ENCODE measurements at regions not wholly inside any gene's neighbourhood (a gene's known extent, or its start where the extent isn't known, plus 50 kb on each side); places are given as distances from the start of the nearest gene placed in this dataset.

- H3K27ac ChIP-seq (ENCODE audit: low read depth in 2 of 2, low read length in 1 of 2) = no peak overlapping the region
- H3K27me3 ChIP-seq (ENCODE audit: insufficient read depth) = no peaks in the 10 kb centered on the region
- no peaks in the 10 kb centered on the region for H3K79me2 ChIP-seq (ENCODE audit: insufficient read depth)
- ChIA-PET CTCF (no interaction called here), POLR2A (no interaction called here)
- no peak for TF ChIP-seq FOXJ3 (CRISPR knock-in tag; IDR thresholded peaks at IDR 0.05)
- TF ChIP-seq EP300 (IDR thresholded peaks at IDR 0.05; ENCODE audit: borderline replicate concordance in 1 of 2, low read depth in 1 of 2, low read length in 1 of 2) = no peak
- no peak for TF ChIP-seq USF2 (IDR thresholded peaks at IDR 0.05; ENCODE audit: borderline replicate concordance, low read depth, low read length)
- no peak for TF ChIP-seq MEF2A (IDR thresholded peaks at IDR 0.05; ENCODE audit: borderline replicate concordance, low read depth)
- TF ChIP-seq JUND (IDR thresholded peaks at IDR 0.05) = no peak
- TF ChIP-seq SMC3 (IDR thresholded peaks at IDR 0.05; ENCODE audit: low read depth, low read length) = no peak
- TF ChIP-seq RCOR1 (IDR thresholded peaks at IDR 0.05; ENCODE audit: low read length) = no peak
- TF ChIP-seq MAX (IDR thresholded peaks at IDR 0.05; ENCODE audit: low read depth) = no peak
- no peaks in the 10 kb centered on the region for H3K36me3 ChIP-seq (replicated peaks in 1 of 2; ENCODE audit: control insufficient read depth in 1 of 2, insufficient read depth in 2 of 2, low read length in 1 of 2)
- no peak for DNase-seq
- no peaks in the 10 kb centered on the region for H4K20me1 ChIP-seq (ENCODE audit: insufficient read depth)
- no peaks in the 10 kb centered on the region for H3K4me1 ChIP-seq (ENCODE audit: control insufficient read depth in 1 of 2, insufficient read depth in 2 of 2, low read depth in 1 of 2, low read length in 1 of 2)
- no peaks in the 10 kb centered on the region for H3F3A ChIP-seq (replicated peaks; ENCODE audit: insufficient read depth)
- H3K9me3 ChIP-seq = no peaks in the 10 kb centered on the region
- no peak overlapping the region for H3K4me2 ChIP-seq
- no peak overlapping the region for H3K9ac ChIP-seq
- no peaks in the 10 kb centered on the region for H3K9me2 ChIP-seq
- no peak overlapping the region for H3K4me3 ChIP-seq (ENCODE audit: low read depth in 2 of 2, low read length in 1 of 2)
- no peak overlapping the region for H2AFZ ChIP-seq (ENCODE audit: low read depth)
These were observed 473.2 kb downstream of the LRFN5 start for GRCh38 chr14:42079911-42080310.

GRCh38 chr14:42078345-42078744, 471.7 kb downstream of the LRFN5 start:
- Histone ChIP-seq H3K27ac (ENCODE audit: low read depth in 2 of 2, low read length in 1 of 2) (no peak overlapping the region), H3F3A (replicated peaks; ENCODE audit: insufficient read depth) (no peaks in the 10 kb centered on the region), H3K9me2 (no peaks in the 10 kb centered on the region), H4K20me1 (ENCODE audit: insufficient read depth) (no peaks in the 10 kb centered on the region), H3K79me2 (ENCODE audit: insufficient read depth) (no peaks in the 10 kb centered on the region), H3K4me1 (ENCODE audit: control insufficient read depth in 1 of 2, insufficient read depth in 2 of 2, low read depth in 1 of 2, low read length in 1 of 2) (no peaks in the 10 kb centered on the region), H3K9ac (no peak overlapping the region), H3K9me3 (no peaks in the 10 kb centered on the region), H3K4me2 (no peak overlapping the region), H3K4me3 (ENCODE audit: low read depth in 2 of 2, low read length in 1 of 2) (no peak overlapping the region), H3K36me3 (replicated peaks in 1 of 2; ENCODE audit: control insufficient read depth in 1 of 2, insufficient read depth in 2 of 2, low read length in 1 of 2) (no peaks in the 10 kb centered on the region), H3K27me3 (ENCODE audit: insufficient read depth) (no peaks in the 10 kb centered on the region), H2AFZ (ENCODE audit: low read depth) (no peak overlapping the region)
- ChIA-PET POLR2A (no interaction called here), CTCF (no interaction called here)
- TF ChIP-seq ZBTB33 (IDR thresholded peaks at IDR 0.05; ENCODE audit: borderline replicate concordance, low read depth) = no peak
- TF ChIP-seq EZH2phosphoT487 (IDR thresholded peaks at IDR 0.05; ENCODE audit: borderline replicate concordance, low read depth) = no peak
- no peak for TF ChIP-seq RCOR1 (IDR thresholded peaks at IDR 0.05; ENCODE audit: low read length)
- no peak for TF ChIP-seq EP300 (IDR thresholded peaks at IDR 0.05; ENCODE audit: borderline replicate concordance in 1 of 2, low read depth in 1 of 2, low read length in 1 of 2)
- no peak for TF ChIP-seq TCF12 (IDR thresholded peaks at IDR 0.05)
- TF ChIP-seq MXI1 (IDR thresholded peaks at IDR 0.05; ENCODE audit: low read depth, low read length) = no peak
- no peak for TF ChIP-seq GABPA (IDR thresholded peaks at IDR 0.05; ENCODE audit: low read depth)
- no peak for TF ChIP-seq USF2 (IDR thresholded peaks at IDR 0.05; ENCODE audit: borderline replicate concordance, low read depth, low read length)
- TF ChIP-seq CHD2 (IDR thresholded peaks at IDR 0.05; ENCODE audit: low read length, partially characterized antibody) = no peak
- no peak for TF ChIP-seq FOXJ3 (CRISPR knock-in tag; IDR thresholded peaks at IDR 0.05)
- TF ChIP-seq POLR2AphosphoS5 (IDR thresholded peaks at IDR 0.05; ENCODE audit: low read depth, low read length) = no peak
- no peak for TF ChIP-seq MAX (IDR thresholded peaks at IDR 0.05; ENCODE audit: low read depth)
- TF ChIP-seq, protein P1, sequence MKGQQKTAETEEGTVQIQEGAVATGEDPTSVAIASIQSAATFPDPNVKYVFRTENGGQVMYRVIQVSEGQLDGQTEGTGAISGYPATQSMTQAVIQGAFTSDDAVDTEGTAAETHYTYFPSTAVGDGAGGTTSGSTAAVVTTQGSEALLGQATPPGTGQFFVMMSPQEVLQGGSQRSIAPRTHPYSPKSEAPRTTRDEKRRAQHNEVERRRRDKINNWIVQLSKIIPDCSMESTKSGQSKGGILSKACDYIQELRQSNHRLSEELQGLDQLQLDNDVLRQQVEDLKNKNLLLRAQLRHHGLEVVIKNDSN (IDR thresholded peaks at IDR 0.05; ENCODE audit: borderline replicate concordance, low read depth) = no peak
- no peak for TF ChIP-seq NRF1 (IDR thresholded peaks at IDR 0.05; ENCODE audit: low read depth, low read length)
- TF ChIP-seq FOSL2 (IDR thresholded peaks at IDR 0.05; ENCODE audit: borderline replicate concordance, low read depth) = no peak
- no peak for TF ChIP-seq REST (IDR thresholded peaks at IDR 0.05; ENCODE audit: low read depth, low read length)
- DNase-seq = no peak
- 6% methylated on average over 2 of the region's 2 CpGs for WGBS (ENCODE audit: low lambda C conversion rate)

Measured in SK-N-SH (cell line).